Fibroblast of pulmonary artery (primary cell): ENCODE measurements at regions not wholly inside any gene's neighbourhood (a gene's known extent, or its start where the extent isn't known, plus 50 kb on each side); places are given as distances from the start of the nearest gene placed in this dataset.
A peak's percentile ranks its signal among the peaks of the same experiment; 100 is the strongest.

Experiments
- DNase-seq: peaks from one replicate; pipeline ENCODE4 v3.0.0-alpha.2; 2010; ENCODE audit warnings: low read depth
- H3K4me3 ChIP-seq: replicated peaks from 2 replicates; pipeline ENCODE4 v1.5.1; 2011; ENCODE audit warnings: low read depth, mild to moderate bottlenecking, control low read depth, low read length, moderate library complexity
- TF ChIP-seq, protein P1 (sequence below): IDR thresholded peaks from 2 replicates; pipeline ENCODE4 v1.5.1; 2011; ENCODE audit warnings: mild to moderate bottlenecking, control low read depth, low read length, inconsistent platforms; ENCODE audit errors: missing control alignments

DNA sequence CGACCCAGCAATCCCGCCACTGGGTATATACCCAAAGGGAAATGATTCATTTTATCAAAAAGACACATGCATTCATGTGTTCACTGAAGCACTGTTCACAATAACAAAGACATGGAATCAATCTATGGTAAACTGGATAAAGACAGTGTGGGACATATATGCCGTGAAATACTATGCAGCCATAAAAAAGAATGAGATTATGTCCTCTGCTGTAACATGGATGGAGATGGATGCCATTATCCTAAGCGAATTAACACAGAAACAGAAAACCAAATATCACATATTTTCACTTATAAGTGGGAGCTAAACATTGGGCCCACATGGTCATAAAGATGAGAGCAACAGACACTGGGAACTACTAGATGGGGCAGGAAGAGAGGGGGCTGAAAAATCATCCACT lies 345.0 kb downstream of the UQCRFS1 start:
- no peak overlapping the region for H3K4me3 ChIP-seq
- no peak for DNase-seq
- TF ChIP-seq, protein P1, sequence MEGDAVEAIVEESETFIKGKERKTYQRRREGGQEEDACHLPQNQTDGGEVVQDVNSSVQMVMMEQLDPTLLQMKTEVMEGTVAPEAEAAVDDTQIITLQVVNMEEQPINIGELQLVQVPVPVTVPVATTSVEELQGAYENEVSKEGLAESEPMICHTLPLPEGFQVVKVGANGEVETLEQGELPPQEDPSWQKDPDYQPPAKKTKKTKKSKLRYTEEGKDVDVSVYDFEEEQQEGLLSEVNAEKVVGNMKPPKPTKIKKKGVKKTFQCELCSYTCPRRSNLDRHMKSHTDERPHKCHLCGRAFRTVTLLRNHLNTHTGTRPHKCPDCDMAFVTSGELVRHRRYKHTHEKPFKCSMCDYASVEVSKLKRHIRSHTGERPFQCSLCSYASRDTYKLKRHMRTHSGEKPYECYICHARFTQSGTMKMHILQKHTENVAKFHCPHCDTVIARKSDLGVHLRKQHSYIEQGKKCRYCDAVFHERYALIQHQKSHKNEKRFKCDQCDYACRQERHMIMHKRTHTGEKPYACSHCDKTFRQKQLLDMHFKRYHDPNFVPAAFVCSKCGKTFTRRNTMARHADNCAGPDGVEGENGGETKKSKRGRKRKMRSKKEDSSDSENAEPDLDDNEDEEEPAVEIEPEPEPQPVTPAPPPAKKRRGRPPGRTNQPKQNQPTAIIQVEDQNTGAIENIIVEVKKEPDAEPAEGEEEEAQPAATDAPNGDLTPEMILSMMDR = no peak

DNA sequence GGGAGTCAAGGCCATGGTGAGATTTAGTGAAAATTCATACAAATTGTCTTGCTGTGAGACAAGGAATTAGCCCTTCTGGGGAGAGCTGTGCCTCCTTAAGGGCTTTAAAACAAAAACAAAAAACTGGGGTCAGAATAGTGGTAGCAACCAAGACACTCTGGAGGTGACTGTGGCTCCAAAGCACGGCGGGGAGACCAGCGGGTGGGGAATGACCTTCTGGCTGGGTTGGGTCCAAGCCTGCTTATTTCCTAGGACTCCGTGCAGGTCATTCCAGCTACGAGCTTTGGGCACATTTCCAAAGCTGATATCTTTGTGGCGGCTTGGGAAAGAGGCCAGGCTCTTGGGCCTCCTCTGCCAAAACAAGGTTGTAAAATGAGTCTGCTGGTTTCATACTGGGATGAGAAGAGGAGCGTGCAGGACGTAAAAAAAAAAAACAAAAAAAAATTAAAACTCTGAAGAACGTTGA lies 348.3 kb downstream of the UQCRFS1 start:
- no peak overlapping the region for H3K4me3 ChIP-seq
- TF ChIP-seq, protein P1 = no peak
- DNase-seq = peak; percentile 34

DNA sequence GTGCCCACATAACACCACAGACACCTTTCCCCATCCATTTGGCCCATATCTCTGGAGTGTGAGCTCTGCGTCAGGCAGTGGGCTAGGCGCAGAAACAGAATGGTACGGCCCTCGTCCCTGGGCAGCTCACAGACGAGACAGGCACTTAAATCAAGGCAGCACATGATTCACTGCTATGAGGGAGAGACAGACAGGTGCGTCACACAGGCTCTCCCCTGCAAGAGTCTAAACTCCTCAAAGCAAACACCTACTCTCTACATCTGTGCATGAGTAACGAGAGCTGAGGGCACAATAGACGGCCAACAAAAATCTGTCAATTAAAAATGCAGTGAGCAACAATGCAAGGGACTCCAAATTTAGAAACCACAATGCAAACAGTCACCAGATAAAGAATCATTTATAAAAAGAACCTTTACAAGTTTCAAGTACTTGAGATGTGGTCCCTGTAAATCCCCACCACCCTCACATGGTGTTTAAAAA lies 348.9 kb downstream of the UQCRFS1 start:
- H3K4me3 ChIP-seq = no peak overlapping the region
- TF ChIP-seq, protein P1 = no peak
- DNase-seq = no peak

DNA sequence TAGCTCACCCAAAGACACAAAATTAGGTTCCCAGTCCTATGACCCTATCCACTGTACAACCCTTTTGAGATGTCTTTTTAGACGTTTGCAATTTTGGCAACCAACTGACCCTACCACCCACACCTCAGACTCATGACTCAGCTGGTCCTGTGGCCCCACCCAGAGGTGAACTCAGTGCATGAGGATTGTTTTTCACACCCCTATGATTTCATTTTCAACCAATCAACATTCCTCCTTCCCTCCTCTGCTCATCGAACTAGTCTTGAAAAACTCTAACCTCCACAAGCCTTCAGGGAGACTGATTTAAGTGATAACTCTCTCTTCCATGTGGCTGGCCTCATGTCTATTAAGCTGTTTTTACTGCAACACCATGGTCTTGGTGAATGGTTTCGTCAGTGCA lies 350.7 kb downstream of the UQCRFS1 start:
- no peak for DNase-seq
- TF ChIP-seq, protein P1 = no peak
- H3K4me3 ChIP-seq = no peak overlapping the region

DNA sequence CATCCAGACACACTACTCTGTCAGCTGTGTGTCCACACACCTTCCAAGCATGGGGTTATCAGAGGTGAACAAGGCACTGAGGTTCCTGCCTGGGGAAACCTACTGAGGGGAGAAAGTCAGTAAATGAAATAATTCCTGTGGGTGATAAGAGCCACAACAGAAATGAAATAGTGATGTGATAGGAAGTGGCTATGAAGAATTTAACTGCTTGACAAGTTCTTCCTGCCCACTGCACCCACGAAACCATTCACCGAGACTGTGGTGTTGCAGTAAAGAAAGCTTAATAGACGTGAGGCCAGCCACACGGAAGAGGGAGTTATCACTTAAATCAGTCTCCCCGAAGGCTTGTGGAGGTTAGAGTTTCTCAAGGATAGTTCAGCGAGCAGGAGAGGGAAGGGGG lies 353.1 kb downstream of the UQCRFS1 start:
- DNase-seq = no peak
- TF ChIP-seq, protein P1 = no peak
- H3K4me3 ChIP-seq = no peak overlapping the region

DNA sequence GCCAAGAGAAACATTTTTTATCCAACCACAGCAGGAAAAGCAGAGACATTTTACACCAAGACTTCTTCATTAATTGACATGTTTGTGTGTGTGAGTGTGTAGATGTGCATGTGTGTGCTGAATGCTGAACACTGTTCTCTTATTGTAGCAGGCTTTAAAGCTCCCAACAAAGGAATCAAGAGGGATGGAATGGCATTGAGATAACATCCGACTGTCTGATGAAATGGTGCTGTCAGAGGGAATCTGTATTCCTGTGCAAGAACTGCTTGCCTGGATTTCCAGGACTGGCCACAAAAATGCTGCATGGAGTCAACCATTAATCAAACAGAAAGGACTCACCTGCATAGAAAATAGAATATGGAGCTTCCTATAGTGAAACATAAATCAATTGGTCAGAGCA lies 354.0 kb downstream of the UQCRFS1 start:
- no peak overlapping the region for H3K4me3 ChIP-seq
- DNase-seq = no peak
- TF ChIP-seq, protein P1 = no peak

DNA sequence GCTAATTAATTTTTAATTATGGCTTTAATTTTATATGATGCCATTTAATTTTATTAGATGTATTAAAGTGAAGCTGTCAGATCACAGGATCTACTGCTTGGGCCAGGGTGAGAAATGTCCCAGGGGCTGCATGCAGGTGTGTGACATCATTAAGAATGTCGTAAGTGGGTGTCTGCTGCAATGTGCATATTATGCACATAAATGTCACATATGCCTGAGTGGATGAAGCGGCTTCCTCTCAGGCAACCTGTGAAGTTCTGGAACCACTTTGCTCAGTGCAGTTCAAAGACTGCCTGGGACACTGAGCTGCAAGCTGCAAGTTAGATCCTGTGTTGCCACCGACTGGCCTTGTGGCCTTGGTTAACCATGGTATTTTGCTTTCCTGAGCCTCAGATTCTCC lies 355.0 kb downstream of the UQCRFS1 start:
- TF ChIP-seq, protein P1 = no peak
- no peak for DNase-seq
- H3K4me3 ChIP-seq = no peak overlapping the region
